IMR-90 (cell line): ENCODE measurements at regions not wholly inside any gene's neighbourhood (a gene's known extent, or its start where the extent isn't known, plus 50 kb on each side); places are given as distances from the start of the nearest gene placed in this dataset.

Source experiments
- ATAC-seq: fragments of 200-7000 bp; cut with Tn5 transposase; 2 replicates; pipeline ENCODE4 v1.9.1; 2020; ENCODE audit warnings: low read depth, mild to moderate bottlenecking, moderate library complexity
- BruUV-seq: library from RNA; stranded (reverse); fragments of 400-500 nt; replicated peaks from 2 replicates; lab custom pipeline; 2021; lab: Mats Ljungman, UMichigan
- CTCF ChIA-PET: fragments of 300-600 bp; formaldehyde crosslinking; extraction: SDS; loops from one replicate; lab custom pipeline; 2021; ENCODE audit warnings: antibody characterized with exemption; lab: Yijun Ruan, JAX
- POLR2A ChIA-PET: fragments of 300-600 bp; sonication (Branson Sonifier 250); formaldehyde crosslinking; loops from one replicate; lab custom pipeline; 2022; ENCODE audit warnings: antibody characterized with exemption; ENCODE audit not compliant: unreplicated experiment; lab: Charles Lee
- DNase-seq: peaks from one replicate; pipeline ENCODE4 v3.0.0; 2013
- H2AFZ ChIP-seq: replicated peaks from 2 replicates; pipeline ENCODE3; 2013; ENCODE audit warnings: low read length, mild to moderate bottlenecking; ENCODE audit not compliant: poor library complexity
- H2AK5ac ChIP-seq: 2 replicates; pipeline ENCODE4 v1.6.1; 2013; ENCODE audit warnings: low read depth, low read length, inconsistent platforms
- H2AK9ac ChIP-seq: replicated peaks from 2 replicates; pipeline ENCODE3; 2013; ENCODE audit warnings: mild to moderate bottlenecking, low read depth, low read length, moderate library complexity; ENCODE audit not compliant: poor library complexity
- H2BK120ac ChIP-seq: 2 replicates; pipeline ENCODE4 v1.6.1; 2013; ENCODE audit warnings: low read depth, low read length, inconsistent platforms
- H2BK15ac ChIP-seq: 3 replicates; pipeline ENCODE4 v1.6.1; 2013; ENCODE audit warnings: low read depth, low read length, inconsistent platforms
- H2BK20ac ChIP-seq: 2 replicates; pipeline ENCODE4 v1.6.1; 2013; ENCODE audit warnings: low read depth, mild to moderate bottlenecking, inconsistent platforms, low read length, moderate library complexity
- H2BK5ac ChIP-seq: 2 replicates; pipeline ENCODE4 v1.6.1; 2013; ENCODE audit warnings: mild to moderate bottlenecking, low read depth, low read length, inconsistent platforms; ENCODE audit not compliant: poor library complexity, severe bottlenecking
- H3K14ac ChIP-seq: replicated peaks from 2 replicates; pipeline ENCODE4 v1.6.1; 2013; ENCODE audit warnings: low read depth, low read length, inconsistent platforms
- H3K18ac ChIP-seq: 2 replicates; pipeline ENCODE4 v1.6.1; 2013; ENCODE audit warnings: low read depth, low read length, control low read depth
- H3K23ac ChIP-seq: 2 replicates; pipeline ENCODE4 v1.6.1; 2013; ENCODE audit warnings: low read depth, low read length, inconsistent platforms
- H3K27ac ChIP-seq: 2 replicates; pipeline ENCODE4 v1.5.1; 2013; ENCODE audit warnings: mild to moderate bottlenecking, control low read depth, low read length; ENCODE audit not compliant: insufficient read depth
- H3K27me3 ChIP-seq: 2 replicates; pipeline ENCODE4 v1.6.1; 2013; ENCODE audit warnings: low read length; ENCODE audit not compliant: control insufficient read depth, insufficient read depth
- H3K36me3 ChIP-seq: 2 replicates; pipeline ENCODE4 v1.6.1; 2013; ENCODE audit warnings: low read length, mixed read lengths; ENCODE audit not compliant: control insufficient read depth, insufficient read depth
- H3K4ac ChIP-seq: 2 replicates; pipeline ENCODE4 v1.6.1; 2013; ENCODE audit warnings: low read depth, low read length, inconsistent platforms
- H3K4me1 ChIP-seq: 2 replicates; pipeline ENCODE4 v1.6.1; 2013; ENCODE audit warnings: low read length, mixed read lengths; ENCODE audit not compliant: control insufficient read depth, insufficient read depth
- H3K4me2 ChIP-seq: 2 replicates; pipeline ENCODE4 v1.6.1; 2013; ENCODE audit warnings: low read depth, mild to moderate bottlenecking, control low read depth, low read length, moderate library complexity
- H3K4me3 ChIP-seq: 2 replicates; pipeline ENCODE4 v1.5.1; 2013; ENCODE audit warnings: low read depth, mild to moderate bottlenecking, control low read depth, low read length, moderate library complexity; ENCODE audit not compliant: insufficient read depth
- H3K56ac ChIP-seq: 2 replicates; pipeline ENCODE4 v1.6.1; 2013; ENCODE audit warnings: low read length, inconsistent platforms; ENCODE audit not compliant: insufficient read depth; ENCODE audit errors: extremely low read depth
- H3K79me1 ChIP-seq, 2 experiments: 2 replicates each; pipeline ENCODE4 v1.6.1; 2013; ENCODE audit warnings: low read length in 2 of 2, inconsistent platforms in 1 of 2, low read depth in 1 of 2
- H3K9ac ChIP-seq: 2 replicates; pipeline ENCODE4 v1.6.1; 2013; ENCODE audit warnings: low read depth, low read length, control low read depth
- H3K9me1 ChIP-seq: 2 replicates; pipeline ENCODE4 v1.6.1; 2013; ENCODE audit warnings: low read length, inconsistent platforms; ENCODE audit not compliant: insufficient read depth
- H3K9me3 ChIP-seq: 2 replicates; pipeline ENCODE4 v1.6.1; 2013; ENCODE audit warnings: low read length; ENCODE audit not compliant: control insufficient read depth, insufficient read depth
- H4K20me1 ChIP-seq: 2 replicates; pipeline ENCODE4 v1.6.1; 2013; ENCODE audit warnings: low read length, inconsistent platforms; ENCODE audit not compliant: insufficient read depth
- H4K5ac ChIP-seq: 2 replicates; pipeline ENCODE4 v1.6.1; 2013; ENCODE audit warnings: mild to moderate bottlenecking, low read depth, low read length, control low read depth
- H4K8ac ChIP-seq, 2 experiments: 2 replicates each; pipeline ENCODE4 v1.6.1; 2013; ENCODE audit warnings: low read depth in 2 of 2, low read length in 2 of 2, control low read depth in 1 of 2, inconsistent platforms in 1 of 2
- H4K91ac ChIP-seq: 2 replicates; pipeline ENCODE4 v1.6.1; 2013; ENCODE audit warnings: low read depth, low read length, inconsistent platforms; ENCODE audit not compliant: insufficient read depth
- BHLHE40 ChIP-seq: fragments of 150-350 bp; IDR thresholded peaks from 2 replicates; pipeline ENCODE4 v1.6.1; 2016; ENCODE audit warnings: mild to moderate bottlenecking, low read depth, low read length
- FOS ChIP-seq: fragments of 150-350 bp; IDR thresholded peaks from 2 replicates; pipeline ENCODE4 v1.6.1; 2016; ENCODE audit warnings: low read depth, low read length
- MAZ ChIP-seq: IDR thresholded peaks from 2 replicates; pipeline ENCODE4 v1.6.1; 2012; ENCODE audit warnings: low read depth, mild to moderate bottlenecking, low read length, improper control_type of control experiment, moderate library complexity, borderline replicate concordance
- RCOR1 ChIP-seq: IDR thresholded peaks from 2 replicates; pipeline ENCODE4 v1.6.1; 2012; ENCODE audit warnings: mild to moderate bottlenecking, low read length, improper control_type of control experiment; ENCODE audit not compliant: insufficient replicate concordance
- RFX5 ChIP-seq: IDR thresholded peaks from 2 replicates; pipeline ENCODE4 v1.8.0; 2012; ENCODE audit warnings: low read depth, mild to moderate bottlenecking, low read length, moderate library complexity
- WGBS, 2 experiments: methylation state at CpG; one replicate each; pipeline versions ENCODE4 v1.1.5 to v1.1.7; 2013; ENCODE audit warnings: missing lambda C conversion rate in 2 of 2; ENCODE audit not compliant: insufficient read length in 1 of 2; ENCODE audit errors: extremely low coverage in 2 of 2; 5-methylcytosine and 5-hydroxymethylcytosine counted together
- dilution Hi-C: fragments of 300-500 bp; cut with HindIII; formaldehyde crosslinking; loops from one replicate; pipeline ENCODE4 v1.14.3; 2018; ENCODE audit warnings: low sequenced_read_pairs; ENCODE audit not compliant: unreplicated experiment
- in situ Hi-C: fragments of 300-500 bp; cut with MboI; formaldehyde crosslinking; loops from 3 replicates; pipeline ENCODE4 v1.14.3; 2019; ENCODE audit warnings: low sequenced_read_pairs, inconsistent platforms, mixed read lengths
- intact Hi-C: fragments of 100-400 bp; cut with micrococcal nuclease; formaldehyde crosslinking; loops from 2 replicates; pipeline ENCODE4 v1.10.0; 2022
- TF ChIP-seq, protein P1 (sequence below): fragments of 150-350 bp; IDR thresholded peaks from 2 replicates; pipeline ENCODE4 v1.6.1; 2016; ENCODE audit warnings: low read depth, mild to moderate bottlenecking, low read length, moderate library complexity, borderline replicate concordance
- TF ChIP-seq, protein P2 (sequence below): fragments of 150-350 bp; IDR thresholded peaks from 2 replicates; pipeline ENCODE4 v1.6.1; 2017; ENCODE audit warnings: mild to moderate bottlenecking, antibody characterized with exemption, low read length, low read depth
- TF ChIP-seq, protein P3 (sequence below): conservative IDR thresholded peaks from 2 replicates; pipeline ENCODE4 v1.5.1; 2012; ENCODE audit warnings: mild to moderate bottlenecking, low read depth, low read length, improper control_type of control experiment

DNA sequence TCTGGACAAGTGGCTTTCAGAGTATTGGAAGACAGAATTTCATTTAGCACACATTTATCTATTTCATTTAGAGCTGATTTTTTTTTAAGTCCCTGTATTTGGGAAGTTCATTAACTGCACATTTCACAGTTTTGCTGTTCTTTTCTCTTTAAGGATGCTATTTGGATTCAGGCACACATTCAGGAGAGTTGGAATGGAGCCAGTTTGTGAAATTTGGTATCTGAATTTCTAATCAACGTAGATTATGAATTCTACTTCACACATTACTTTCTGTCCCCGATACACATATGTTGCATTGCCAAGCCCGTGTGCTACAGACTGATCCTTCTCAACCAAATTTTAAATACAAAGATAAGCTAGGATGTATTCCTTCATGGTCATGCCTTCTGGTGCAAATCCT, 503.9 kb downstream of the IRS1 start:
- no peak overlapping the region for H2AK9ac ChIP-seq
- H3K27me3 ChIP-seq: no peaks in the 10 kb centered on the region
- no peak for DNase-seq
- H3K14ac ChIP-seq: no peak overlapping the region
- WGBS, 2 experiments: no CpG with 5 or more reads among the region's 3 CpGs
- no peaks in the 10 kb centered on the region for H3K9me1 ChIP-seq
- no TSS peak for BruUV-seq
- no peak overlapping the region for H3K23ac ChIP-seq
- intact Hi-C loops (no loop called here), dilution Hi-C loops (no loop called here), in situ Hi-C loops (no loop called here)
- no peak overlapping the region for H3K4ac ChIP-seq
- peaks cover 2% of the 10 kb centered on the region for H3K9me3 ChIP-seq
- H3K4me1 ChIP-seq: no peaks in the 10 kb centered on the region
- no peak overlapping the region for H3K18ac ChIP-seq
- H2AFZ ChIP-seq: no peak overlapping the region
- ChIA-PET POLR2A (no interaction called here), CTCF (no interaction called here)
- no peak overlapping the region for H2BK120ac ChIP-seq
- TF ChIP-seq, protein P1, sequence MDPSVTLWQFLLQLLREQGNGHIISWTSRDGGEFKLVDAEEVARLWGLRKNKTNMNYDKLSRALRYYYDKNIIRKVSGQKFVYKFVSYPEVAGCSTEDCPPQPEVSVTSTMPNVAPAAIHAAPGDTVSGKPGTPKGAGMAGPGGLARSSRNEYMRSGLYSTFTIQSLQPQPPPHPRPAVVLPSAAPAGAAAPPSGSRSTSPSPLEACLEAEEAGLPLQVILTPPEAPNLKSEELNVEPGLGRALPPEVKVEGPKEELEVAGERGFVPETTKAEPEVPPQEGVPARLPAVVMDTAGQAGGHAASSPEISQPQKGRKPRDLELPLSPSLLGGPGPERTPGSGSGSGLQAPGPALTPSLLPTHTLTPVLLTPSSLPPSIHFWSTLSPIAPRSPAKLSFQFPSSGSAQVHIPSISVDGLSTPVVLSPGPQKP: no peak
- no peak for TF ChIP-seq RCOR1
- TF ChIP-seq MAZ: no peak
- TF ChIP-seq, protein P2, sequence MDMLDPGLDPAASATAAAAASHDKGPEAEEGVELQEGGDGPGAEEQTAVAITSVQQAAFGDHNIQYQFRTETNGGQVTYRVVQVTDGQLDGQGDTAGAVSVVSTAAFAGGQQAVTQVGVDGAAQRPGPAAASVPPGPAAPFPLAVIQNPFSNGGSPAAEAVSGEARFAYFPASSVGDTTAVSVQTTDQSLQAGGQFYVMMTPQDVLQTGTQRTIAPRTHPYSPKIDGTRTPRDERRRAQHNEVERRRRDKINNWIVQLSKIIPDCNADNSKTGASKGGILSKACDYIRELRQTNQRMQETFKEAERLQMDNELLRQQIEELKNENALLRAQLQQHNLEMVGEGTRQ: no peak
- TF ChIP-seq FOS: no peak
- TF ChIP-seq, protein P3, sequence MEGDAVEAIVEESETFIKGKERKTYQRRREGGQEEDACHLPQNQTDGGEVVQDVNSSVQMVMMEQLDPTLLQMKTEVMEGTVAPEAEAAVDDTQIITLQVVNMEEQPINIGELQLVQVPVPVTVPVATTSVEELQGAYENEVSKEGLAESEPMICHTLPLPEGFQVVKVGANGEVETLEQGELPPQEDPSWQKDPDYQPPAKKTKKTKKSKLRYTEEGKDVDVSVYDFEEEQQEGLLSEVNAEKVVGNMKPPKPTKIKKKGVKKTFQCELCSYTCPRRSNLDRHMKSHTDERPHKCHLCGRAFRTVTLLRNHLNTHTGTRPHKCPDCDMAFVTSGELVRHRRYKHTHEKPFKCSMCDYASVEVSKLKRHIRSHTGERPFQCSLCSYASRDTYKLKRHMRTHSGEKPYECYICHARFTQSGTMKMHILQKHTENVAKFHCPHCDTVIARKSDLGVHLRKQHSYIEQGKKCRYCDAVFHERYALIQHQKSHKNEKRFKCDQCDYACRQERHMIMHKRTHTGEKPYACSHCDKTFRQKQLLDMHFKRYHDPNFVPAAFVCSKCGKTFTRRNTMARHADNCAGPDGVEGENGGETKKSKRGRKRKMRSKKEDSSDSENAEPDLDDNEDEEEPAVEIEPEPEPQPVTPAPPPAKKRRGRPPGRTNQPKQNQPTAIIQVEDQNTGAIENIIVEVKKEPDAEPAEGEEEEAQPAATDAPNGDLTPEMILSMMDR: no peak
- TF ChIP-seq BHLHE40: no peak
- no peak for TF ChIP-seq RFX5
- no peak overlapping the region for H2BK15ac ChIP-seq
- H4K5ac ChIP-seq: no peak overlapping the region
- H2BK20ac ChIP-seq: no peak overlapping the region
- no peaks in the 10 kb centered on the region for H3K79me1 ChIP-seq
- H3K27ac ChIP-seq: no peak overlapping the region
- no peak overlapping the region for H4K8ac ChIP-seq
- no peak overlapping the region for H2AK5ac ChIP-seq
- no peak overlapping the region for H2BK5ac ChIP-seq
- H4K20me1 ChIP-seq: no peaks in the 10 kb centered on the region
- no peak overlapping the region for H4K91ac ChIP-seq
- H3K36me3 ChIP-seq: no peaks in the 10 kb centered on the region
- H3K9ac ChIP-seq: no peak overlapping the region
- no peak overlapping the region for H3K4me2 ChIP-seq
- no peak overlapping the region for H3K56ac ChIP-seq
- no peak for ATAC-seq
- H3K4me3 ChIP-seq: no peak overlapping the region
